ENCODE measurements at regions not wholly inside any gene's neighbourhood (a gene's known extent, or its start where the extent isn't known, plus 50 kb on each side); places are given as distances from the start of the nearest gene placed in this dataset.

GRCh38 chr11:104668797-104669463 lies 229.3 kb downstream of the CASP12 start:
- TF ChIP-seq CTCF (conservative IDR thresholded peaks at IDR 0.05 in 1 of 2, IDR thresholded peaks at IDR 0.05 in 1 of 2; ENCODE audit: low read depth in 1 of 2, low read length in 2 of 2) (no peak), EZH2 (IDR thresholded peaks at IDR 0.05; ENCODE audit: low read length, missing control alignments) (no peak)
